ENCODE measurements at regions not wholly inside any gene's neighbourhood (a gene's known extent, or its start where the extent isn't known, plus 50 kb on each side); places are given as distances from the start of the nearest gene placed in this dataset.
"Not testable (repeated sequence)": the region's sequence is repeated elsewhere in the genome, so short reads cannot be mapped to it uniquely, and the experiment has no call there.

DNA sequence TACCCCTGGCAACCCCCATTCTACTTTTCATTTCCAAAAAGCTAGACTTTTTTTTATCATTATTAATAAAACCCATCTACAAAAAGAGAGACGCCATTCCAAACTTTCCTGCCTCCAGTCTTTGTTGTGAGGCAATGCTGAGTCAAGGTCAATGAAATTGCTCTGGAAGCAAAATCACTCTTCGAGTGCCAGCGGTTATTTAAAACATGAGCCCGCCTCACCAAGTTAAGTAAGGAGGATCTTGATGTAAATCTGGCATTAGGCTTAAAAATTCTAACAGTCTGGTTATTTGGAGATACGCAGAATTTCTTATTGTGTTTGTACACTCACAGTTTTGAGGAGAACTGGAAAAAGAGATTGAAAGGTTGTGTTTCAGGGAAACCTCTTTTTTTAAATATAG, 1196.3 kb downstream of the TYW1 start:
- H3K9me3 Mint-ChIP-seq: peaks cover 6 to 30% (median 22%) of the 10 kb centered on the region in 8 donors
- intact Hi-C loops (cut with micrococcal nuclease): no loop called here

DNA sequence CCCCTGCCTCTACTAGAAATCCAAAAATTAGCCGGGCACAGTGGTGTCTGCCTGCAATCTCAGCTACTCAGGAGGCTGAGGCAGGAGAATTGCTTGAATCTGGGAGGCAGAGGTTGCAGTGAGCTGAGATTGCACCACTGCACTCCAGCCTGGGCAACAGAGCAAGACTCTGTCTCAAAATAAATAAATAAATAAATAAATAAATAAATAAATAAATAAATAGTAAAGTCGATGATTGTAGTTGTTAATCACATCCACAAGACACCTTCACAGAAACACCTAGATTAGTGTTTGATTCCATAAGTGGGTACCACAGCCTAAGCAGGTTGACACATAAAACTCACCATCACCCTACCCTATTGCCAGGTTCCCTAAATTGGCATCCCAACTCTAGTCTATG, 1199.0 kb downstream of the TYW1 start:
- H3K27ac Mint-ChIP-seq; DNase-seq; H3K27me3 Mint-ChIP-seq; POLR2A ChIA-PET (ENCODE audit: partially characterized antibody); H3K4me3 Mint-ChIP-seq; H3K9me3 ChIP-seq (ENCODE audit: control insufficient read depth in 1 of 2, low read length in 2 of 2); CTCF ChIA-PET (ENCODE audit: partially characterized antibody); H3K36me3 Mint-ChIP-seq; H3K27ac ChIP-seq (ENCODE audit: low read depth, low read length); H3K4me3 ChIP-seq (ENCODE audit: low read length in 2 of 2); intact Hi-C loops (cut with micrococcal nuclease); H3K27me3 ChIP-seq (ENCODE audit: insufficient read depth, low read length); H3K36me3 ChIP-seq (ENCODE audit: insufficient read depth, low read length); H3K4me1 Mint-ChIP-seq; H3K4me1 ChIP-seq (ENCODE audit: insufficient read depth, low read length): not testable (repeated sequence)
- peaks cover 9 to 33% (median 25%) of the 10 kb centered on the region in 8 donors for H3K9me3 Mint-ChIP-seq

More for the DNA sequence above, 1196.3 kb downstream of the TYW1 start:
- H3K4me3 ChIP-seq (ENCODE audit: low read length in 2 of 2): no peak overlapping the region
- Mint-ChIP-seq H3K27me3 (no peaks in the 10 kb centered on the region), H3K4me3 (no peak overlapping the region), H3K4me1 (no peaks in the 10 kb centered on the region), H3K36me3 (peaks cover 0 to 3% of the 10 kb centered on the region in 2 donors), H3K27ac (no peak overlapping the region)
- no peaks in the 10 kb centered on the region for H3K9me3 ChIP-seq (ENCODE audit: control insufficient read depth in 1 of 2, low read length in 2 of 2)
- ChIA-PET CTCF (ENCODE audit: partially characterized antibody) (no interaction called here), POLR2A (ENCODE audit: partially characterized antibody) (no interaction called here)
- H3K4me1 ChIP-seq (ENCODE audit: insufficient read depth, low read length): no peaks in the 10 kb centered on the region
- no peaks in the 10 kb centered on the region for H3K36me3 ChIP-seq (ENCODE audit: insufficient read depth, low read length)
- no peak for DNase-seq
- H3K27ac ChIP-seq (ENCODE audit: low read depth, low read length): no peak overlapping the region
- no peaks in the 10 kb centered on the region for H3K27me3 ChIP-seq (ENCODE audit: insufficient read depth, low read length)

DNA sequence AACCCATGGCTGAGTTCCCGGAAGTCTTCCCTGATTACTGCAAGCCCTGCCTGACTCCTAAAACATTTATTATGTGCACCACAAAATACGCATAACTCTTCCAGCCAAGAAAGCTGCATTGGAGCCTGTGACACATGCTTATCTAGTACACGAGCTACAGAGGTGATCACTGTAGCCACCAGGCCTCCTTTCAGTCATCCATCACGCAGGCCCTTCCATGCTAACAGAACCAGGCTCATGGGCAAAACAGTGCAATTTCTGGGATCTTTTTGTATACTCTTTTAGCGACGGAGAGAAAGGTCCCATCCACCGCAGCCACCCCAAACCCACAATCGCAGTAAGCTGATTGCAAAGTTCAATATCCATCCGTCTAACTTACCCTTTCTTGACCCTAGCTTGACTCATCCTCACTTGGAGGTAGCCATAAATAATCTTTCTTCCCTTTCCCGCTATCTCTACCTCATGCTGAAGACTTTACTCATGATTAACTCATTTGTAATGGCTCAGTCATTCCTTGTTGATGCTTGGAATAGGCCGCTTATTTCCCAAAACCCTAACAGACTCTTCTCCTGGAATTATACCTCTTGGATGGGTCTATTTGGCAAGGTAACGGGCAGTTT, 1203.5 kb downstream of the TYW1 start:
- Mint-ChIP-seq H3K36me3 (peaks cover 0 to 3% of the 10 kb centered on the region in 2 donors), H3K27me3 (no peaks in the 10 kb centered on the region), H3K9me3 (peaks cover 8 to 23% (median 17%) of the 10 kb centered on the region in 8 donors), H3K27ac (no peak overlapping the region), H3K4me3 (no peak overlapping the region), H3K4me1 (no peaks in the 10 kb centered on the region)
- no peak for DNase-seq
- Histone ChIP-seq H3K9me3 (ENCODE audit: control insufficient read depth in 1 of 2, low read length in 2 of 2) (no peaks in the 10 kb centered on the region), H3K4me3 (ENCODE audit: low read length in 2 of 2) (no peak overlapping the region), H3K27me3 (ENCODE audit: insufficient read depth, low read length) (no peaks in the 10 kb centered on the region), H3K4me1 (ENCODE audit: insufficient read depth, low read length) (no peaks in the 10 kb centered on the region), H3K36me3 (ENCODE audit: insufficient read depth, low read length) (no peaks in the 10 kb centered on the region), H3K27ac (ENCODE audit: low read depth, low read length) (no peak overlapping the region)
- intact Hi-C loops (cut with micrococcal nuclease): no loop called here
- CTCF ChIA-PET (ENCODE audit: partially characterized antibody): interaction anchor here (0.6 kb wide), 1 partner anchor 558 kb away, joined by 3 read pairs; no protein-coding TSS in a partner anchor
- POLR2A ChIA-PET (ENCODE audit: partially characterized antibody): no interaction called here

DNA sequence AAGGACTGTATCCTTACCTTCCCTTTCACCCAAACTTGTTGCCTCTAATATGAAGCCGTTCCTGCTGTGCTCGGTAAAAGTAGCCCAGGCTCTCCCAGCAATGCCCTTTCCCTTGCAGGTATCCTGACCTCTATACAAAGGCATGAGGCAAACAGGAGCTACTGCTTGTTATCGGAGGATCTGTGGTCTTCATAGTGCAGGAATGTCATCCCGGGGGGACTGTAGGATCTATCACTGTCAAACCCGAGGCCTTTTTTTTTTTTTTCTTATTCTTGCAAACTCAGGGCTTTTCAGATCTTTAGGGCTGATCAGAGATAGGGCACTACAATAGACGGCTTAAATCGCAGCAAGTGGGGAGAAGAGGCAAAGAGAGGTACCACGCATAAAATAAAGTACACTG, 1206.6 kb downstream of the TYW1 start:
- Mint-ChIP-seq H3K36me3 (no peaks in the 10 kb centered on the region), H3K4me1 (no peaks in the 10 kb centered on the region), H3K4me3 (no peak overlapping the region), H3K9me3 (peaks cover 6 to 20% (median 10%) of the 10 kb centered on the region in 8 donors), H3K27me3 (no peaks in the 10 kb centered on the region), H3K27ac (no peak overlapping the region)
- ChIA-PET POLR2A (ENCODE audit: partially characterized antibody) (no interaction called here), CTCF (ENCODE audit: partially characterized antibody) (no interaction called here)
- H3K27ac ChIP-seq (ENCODE audit: low read depth, low read length): no peak overlapping the region
- H3K27me3 ChIP-seq (ENCODE audit: insufficient read depth, low read length): no peaks in the 10 kb centered on the region
- DNase-seq: no peak
- H3K36me3 ChIP-seq (ENCODE audit: insufficient read depth, low read length): no peaks in the 10 kb centered on the region
- intact Hi-C loops (cut with micrococcal nuclease): no loop called here
- no peak overlapping the region for H3K4me3 ChIP-seq (ENCODE audit: low read length in 2 of 2)
- no peaks in the 10 kb centered on the region for H3K4me1 ChIP-seq (ENCODE audit: insufficient read depth, low read length)
- no peaks in the 10 kb centered on the region for H3K9me3 ChIP-seq (ENCODE audit: control insufficient read depth in 1 of 2, low read length in 2 of 2)

DNA sequence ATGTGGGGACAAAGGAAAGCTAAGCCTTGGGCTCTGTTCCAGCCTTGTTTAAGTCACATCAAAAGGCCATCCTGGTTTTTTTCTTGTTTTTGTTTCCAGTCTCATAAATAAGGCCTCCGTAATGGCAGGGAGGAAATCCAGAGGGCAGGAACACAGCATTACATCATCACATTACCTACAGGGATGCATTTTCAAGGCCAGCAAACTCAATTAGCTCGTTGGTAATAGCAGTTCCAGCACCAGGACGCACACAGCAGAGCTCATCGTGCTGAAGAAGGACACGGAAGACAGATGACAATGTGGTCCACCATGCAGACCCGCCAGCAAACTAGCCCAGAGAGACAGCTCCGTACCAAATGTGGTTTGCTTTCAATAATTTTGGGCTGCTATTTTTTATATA, 1209.2 kb downstream of the TYW1 start:
- ChIA-PET POLR2A (ENCODE audit: partially characterized antibody) (no interaction called here), CTCF (ENCODE audit: partially characterized antibody) (no interaction called here)
- DNase-seq: no peak
- Mint-ChIP-seq H3K27me3 (no peaks in the 10 kb centered on the region), H3K9me3 (peaks cover 6 to 20% (median 9%) of the 10 kb centered on the region in 8 donors), H3K4me1 (no peaks in the 10 kb centered on the region), H3K36me3 (no peaks in the 10 kb centered on the region), H3K27ac (no peak overlapping the region), H3K4me3 (no peak overlapping the region)
- intact Hi-C loops (cut with micrococcal nuclease): no loop called here
- no peaks in the 10 kb centered on the region for H3K9me3 ChIP-seq (ENCODE audit: control insufficient read depth in 1 of 2, low read length in 2 of 2)
- no peak overlapping the region for H3K4me3 ChIP-seq (ENCODE audit: low read length in 2 of 2)
- no peaks in the 10 kb centered on the region for H3K27me3 ChIP-seq (ENCODE audit: insufficient read depth, low read length)
- H3K4me1 ChIP-seq (ENCODE audit: insufficient read depth, low read length): no peaks in the 10 kb centered on the region
- H3K36me3 ChIP-seq (ENCODE audit: insufficient read depth, low read length): no peaks in the 10 kb centered on the region
- no peak overlapping the region for H3K27ac ChIP-seq (ENCODE audit: low read depth, low read length)

DNA sequence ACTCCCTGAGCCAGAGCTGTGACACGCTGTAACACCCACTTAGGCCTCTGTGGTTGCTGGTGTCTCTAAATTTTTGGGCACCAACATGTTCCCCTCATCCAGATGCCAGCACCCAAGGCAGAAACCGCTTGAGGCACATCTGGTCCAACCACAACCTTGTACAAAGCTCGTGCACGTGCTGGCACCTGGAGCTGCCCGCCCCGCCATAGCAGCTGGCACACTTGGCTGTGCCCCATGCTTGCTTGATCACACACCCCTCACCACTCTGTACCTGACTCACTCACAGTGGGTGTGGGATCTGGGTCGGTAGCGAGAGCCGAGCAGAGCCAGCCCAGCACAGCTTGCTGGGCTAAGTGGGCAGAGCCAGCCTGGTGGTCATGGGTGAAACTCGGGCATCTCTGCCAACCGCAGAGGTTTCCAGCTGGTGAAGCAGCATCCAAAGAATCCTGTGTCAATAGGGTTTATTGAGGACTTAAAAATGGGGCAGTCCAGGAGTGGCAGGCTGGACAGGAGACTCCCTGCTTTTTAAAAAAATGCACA, 1210.4 kb downstream of the TYW1 start:
- DNase-seq: no peak
- ChIA-PET CTCF (ENCODE audit: partially characterized antibody) (no interaction called here), POLR2A (ENCODE audit: partially characterized antibody) (no interaction called here)
- Histone ChIP-seq H3K9me3 (ENCODE audit: control insufficient read depth in 1 of 2, low read length in 2 of 2) (no peaks in the 10 kb centered on the region), H3K4me1 (ENCODE audit: insufficient read depth, low read length) (no peaks in the 10 kb centered on the region), H3K36me3 (ENCODE audit: insufficient read depth, low read length) (no peaks in the 10 kb centered on the region), H3K27ac (ENCODE audit: low read depth, low read length) (no peak overlapping the region), H3K4me3 (ENCODE audit: low read length in 2 of 2) (no peak overlapping the region), H3K27me3 (ENCODE audit: insufficient read depth, low read length) (no peaks in the 10 kb centered on the region)
- Mint-ChIP-seq H3K9me3 (peaks cover 4 to 23% (median 10%) of the 10 kb centered on the region in 8 donors), H3K36me3 (no peaks in the 10 kb centered on the region), H3K27ac (no peak overlapping the region), H3K4me1 (no peaks in the 10 kb centered on the region), H3K4me3 (no peak overlapping the region), H3K27me3 (no peaks in the 10 kb centered on the region)
- intact Hi-C loops (cut with micrococcal nuclease): no loop called here

DNA sequence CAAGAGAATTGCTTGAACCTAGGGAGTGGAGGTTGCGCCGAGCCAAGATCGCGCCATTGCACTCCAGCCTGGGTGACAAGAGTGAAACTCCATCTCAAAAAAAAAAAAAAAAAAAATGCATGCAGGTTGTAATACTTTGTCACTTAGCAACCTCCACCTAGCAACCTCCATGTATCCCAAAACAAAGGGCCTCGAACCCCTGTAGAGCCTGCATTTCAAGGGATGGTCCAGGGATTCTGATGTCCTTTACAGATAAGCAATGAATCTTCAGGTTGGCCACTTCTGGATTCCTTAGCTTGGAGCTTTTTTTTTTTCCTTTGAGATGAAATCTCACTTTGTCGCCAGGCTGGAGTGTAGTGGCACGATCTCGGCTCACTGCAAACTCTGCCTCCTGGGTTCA, 1211.0 kb downstream of the TYW1 start:
- no peak overlapping the region for H3K27ac Mint-ChIP-seq
- POLR2A ChIA-PET (ENCODE audit: partially characterized antibody): no interaction called here
- DNase-seq: no peak
- CTCF ChIA-PET (ENCODE audit: partially characterized antibody): no interaction called here
- Histone ChIP-seq H3K27me3 (ENCODE audit: insufficient read depth, low read length) (no peaks in the 10 kb centered on the region), H3K27ac (ENCODE audit: low read depth, low read length) (no peak overlapping the region), H3K9me3 (ENCODE audit: control insufficient read depth in 1 of 2, low read length in 2 of 2) (no peaks in the 10 kb centered on the region), H3K36me3 (ENCODE audit: insufficient read depth, low read length) (no peaks in the 10 kb centered on the region), H3K4me3 (ENCODE audit: low read length in 2 of 2) (no peak overlapping the region), H3K4me1 (ENCODE audit: insufficient read depth, low read length) (no peaks in the 10 kb centered on the region)
- H3K4me1 Mint-ChIP-seq: no peaks in the 10 kb centered on the region
- H3K36me3 Mint-ChIP-seq: no peaks in the 10 kb centered on the region
- H3K27me3 Mint-ChIP-seq: no peaks in the 10 kb centered on the region
- peaks cover 4 to 23% (median 10%) of the 10 kb centered on the region in 8 donors for H3K9me3 Mint-ChIP-seq
- intact Hi-C loops (cut with micrococcal nuclease): no loop called here
- H3K4me3 Mint-ChIP-seq: no peak overlapping the region

DNA sequence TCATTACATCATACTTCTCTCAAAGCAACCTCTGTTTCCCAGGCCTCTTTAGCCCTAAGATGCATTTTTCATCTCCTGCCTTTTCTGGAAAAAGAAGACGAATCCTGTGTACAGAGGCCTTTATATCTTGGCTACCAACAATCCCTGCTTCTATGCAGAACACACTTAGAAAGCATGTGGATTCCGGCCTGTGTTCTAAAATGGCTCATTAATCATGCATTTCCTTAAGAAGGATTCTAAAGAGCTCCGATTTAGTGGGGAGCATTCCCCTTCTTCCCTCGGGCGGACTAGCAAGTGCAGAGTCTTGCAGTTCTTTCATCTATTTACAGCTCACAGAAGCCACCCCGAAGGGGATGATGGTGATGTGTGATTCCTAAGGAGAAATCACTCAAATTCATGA, 1212.9 kb downstream of the TYW1 start:
- Mint-ChIP-seq H3K9me3 (peaks cover 2 to 21% (median 11%) of the 10 kb centered on the region in 8 donors), H3K27ac (no peak overlapping the region), H3K4me1 (no peaks in the 10 kb centered on the region), H3K36me3 (no peaks in the 10 kb centered on the region), H3K4me3 (no peak overlapping the region), H3K27me3 (no peaks in the 10 kb centered on the region)
- intact Hi-C loops (cut with micrococcal nuclease): no loop called here
- CTCF ChIA-PET (ENCODE audit: partially characterized antibody): no interaction called here
- Histone ChIP-seq H3K36me3 (ENCODE audit: insufficient read depth, low read length) (no peaks in the 10 kb centered on the region), H3K9me3 (ENCODE audit: control insufficient read depth in 1 of 2, low read length in 2 of 2) (no peaks in the 10 kb centered on the region), H3K4me1 (ENCODE audit: insufficient read depth, low read length) (no peaks in the 10 kb centered on the region), H3K27me3 (ENCODE audit: insufficient read depth, low read length) (no peaks in the 10 kb centered on the region), H3K4me3 (ENCODE audit: low read length in 2 of 2) (no peak overlapping the region), H3K27ac (ENCODE audit: low read depth, low read length) (no peak overlapping the region)
- POLR2A ChIA-PET (ENCODE audit: partially characterized antibody): no interaction called here
- DNase-seq: no peak
